ENCODE measurements at regions not wholly inside any gene's neighbourhood (a gene's known extent, or its start where the extent isn't known, plus 50 kb on each side); places are given as distances from the start of the nearest gene placed in this dataset.

GRCh38 chr6:77366798-77367197 is 96.5 kb downstream of the HTR1B start:
- TF ChIP-seq, protein P1, sequence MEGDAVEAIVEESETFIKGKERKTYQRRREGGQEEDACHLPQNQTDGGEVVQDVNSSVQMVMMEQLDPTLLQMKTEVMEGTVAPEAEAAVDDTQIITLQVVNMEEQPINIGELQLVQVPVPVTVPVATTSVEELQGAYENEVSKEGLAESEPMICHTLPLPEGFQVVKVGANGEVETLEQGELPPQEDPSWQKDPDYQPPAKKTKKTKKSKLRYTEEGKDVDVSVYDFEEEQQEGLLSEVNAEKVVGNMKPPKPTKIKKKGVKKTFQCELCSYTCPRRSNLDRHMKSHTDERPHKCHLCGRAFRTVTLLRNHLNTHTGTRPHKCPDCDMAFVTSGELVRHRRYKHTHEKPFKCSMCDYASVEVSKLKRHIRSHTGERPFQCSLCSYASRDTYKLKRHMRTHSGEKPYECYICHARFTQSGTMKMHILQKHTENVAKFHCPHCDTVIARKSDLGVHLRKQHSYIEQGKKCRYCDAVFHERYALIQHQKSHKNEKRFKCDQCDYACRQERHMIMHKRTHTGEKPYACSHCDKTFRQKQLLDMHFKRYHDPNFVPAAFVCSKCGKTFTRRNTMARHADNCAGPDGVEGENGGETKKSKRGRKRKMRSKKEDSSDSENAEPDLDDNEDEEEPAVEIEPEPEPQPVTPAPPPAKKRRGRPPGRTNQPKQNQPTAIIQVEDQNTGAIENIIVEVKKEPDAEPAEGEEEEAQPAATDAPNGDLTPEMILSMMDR (IDR thresholded peaks at IDR 0.05; ENCODE audit: low read depth, low read length) = no peak
- TF ChIP-seq EZH2phosphoT487 (IDR thresholded peaks at IDR 0.05; ENCODE audit: low read depth) = no peak

All from OCI-LY3 (cell line).